GM19452 (cell line): ENCODE measurements at regions not wholly inside any gene's neighbourhood (a gene's known extent, or its start where the extent isn't known, plus 50 kb on each side); places are given as distances from the start of the nearest gene placed in this dataset.

Experiments used
- ATAC-seq: cut with Tn5 transposase; IDR thresholded peaks from one replicate; pipeline ENCODE4 v1.9.1; 2021; ENCODE audit not compliant: unreplicated experiment

GRCh38 chr10:23868121-23868520, 340.8 kb upstream of the KIAA1217 start:
- no peak for ATAC-seq

GRCh38 chr10:23869548-23869947, 339.4 kb upstream of the KIAA1217 start:
- no peak for ATAC-seq

- ATAC-seq = no peak
These were observed 338.9 kb upstream of the KIAA1217 start for GRCh38 chr10:23869996-23870395.

GRCh38 chr10:23870651-23871610, 338.0 kb upstream of the KIAA1217 start:
- no peak for ATAC-seq

GRCh38 chr10:23872290-23872689, 336.6 kb upstream of the KIAA1217 start:
- ATAC-seq = no peak

- no peak for ATAC-seq
These were observed 331.1 kb upstream of the KIAA1217 start for GRCh38 chr10:23877791-23878320.

- no peak for ATAC-seq
These were observed 324.3 kb upstream of the KIAA1217 start for GRCh38 chr10:23884670-23885069.

- ATAC-seq = no peak
These were observed 323.1 kb upstream of the KIAA1217 start for GRCh38 chr10:23885853-23886252.

GRCh38 chr10:23886355-23886754, 322.6 kb upstream of the KIAA1217 start:
- no peak for ATAC-seq

- no peak for ATAC-seq
These were observed 317.6 kb upstream of the KIAA1217 start for GRCh38 chr10:23891301-23891700.

- no peak for ATAC-seq
These were observed 316.6 kb upstream of the KIAA1217 start for GRCh38 chr10:23892296-23892695.

GRCh38 chr10:23897267-23897666, 311.7 kb upstream of the KIAA1217 start:
- no peak for ATAC-seq

- no peak for ATAC-seq
These were observed 311.1 kb upstream of the KIAA1217 start for GRCh38 chr10:23897861-23898260.

- no peak for ATAC-seq
These were observed 309.8 kb upstream of the KIAA1217 start for GRCh38 chr10:23899166-23899565.

GRCh38 chr10:23910291-23910690, 298.6 kb upstream of the KIAA1217 start:
- no peak for ATAC-seq

- no peak for ATAC-seq
These were observed 296.0 kb upstream of the KIAA1217 start for GRCh38 chr10:23912884-23913404.

- no peak for ATAC-seq
These were observed 294.3 kb upstream of the KIAA1217 start for GRCh38 chr10:23914641-23915040.

GRCh38 chr10:23917251-23917840, 291.6 kb upstream of the KIAA1217 start:
- no peak for ATAC-seq

- no peak for ATAC-seq
These were observed 290.7 kb upstream of the KIAA1217 start for GRCh38 chr10:23918090-23918723.

- ATAC-seq = no peak
These were observed 290.1 kb upstream of the KIAA1217 start for GRCh38 chr10:23918839-23919238.

GRCh38 chr10:23927576-23928325, 281.2 kb upstream of the KIAA1217 start:
- no peak for ATAC-seq
